ENCODE measurements at regions not wholly inside any gene's neighbourhood (a gene's known extent, or its start where the extent isn't known, plus 50 kb on each side); places are given as distances from the start of the nearest gene placed in this dataset.
A peak's percentile ranks its signal among the peaks of the same experiment; 100 is the strongest.

- H3K27me3 ChIP-seq (replicated peaks; ENCODE audit: control insufficient read depth, insufficient read depth, low read length) = no peaks in the 10 kb centered on the region
- DNase-seq (ENCODE audit: extremely low read depth, insufficient read length) = no peak
- TF ChIP-seq CTCF (IDR thresholded peaks at IDR 0.05; ENCODE audit: insufficient read depth, low read length, poor library complexity, severe bottlenecking) = no peak
- no peaks in the 10 kb centered on the region for H3K36me3 ChIP-seq (ENCODE audit: control insufficient read depth, insufficient read depth, low read length)
- H3K4me3 ChIP-seq (replicated peaks; ENCODE audit: low read depth, low read length) = no peak overlapping the region
These were observed 162.6 kb upstream of the PLEKHG7 start for GRCh38 chr12:92539976-92540781.

- no peaks in the 10 kb centered on the region for H3K27me3 ChIP-seq (replicated peaks; ENCODE audit: control insufficient read depth, insufficient read depth, low read length)
- TF ChIP-seq CTCF (IDR thresholded peaks at IDR 0.05; ENCODE audit: insufficient read depth, low read length, poor library complexity, severe bottlenecking) = no peak
- H3K36me3 ChIP-seq (ENCODE audit: control insufficient read depth, insufficient read depth, low read length) = no peaks in the 10 kb centered on the region
- no peak overlapping the region for H3K4me3 ChIP-seq (replicated peaks; ENCODE audit: low read depth, low read length)
- peak; percentile 72 for DNase-seq (ENCODE audit: extremely low read depth, insufficient read length)
These were observed 163.6 kb upstream of the PLEKHG7 start for GRCh38 chr12:92539110-92539749.

GRCh38 chr12:92537290-92537960, 165.4 kb upstream of the PLEKHG7 start:
- H3K36me3 ChIP-seq (ENCODE audit: control insufficient read depth, insufficient read depth, low read length) = no peaks in the 10 kb centered on the region
- H3K4me3 ChIP-seq (replicated peaks; ENCODE audit: low read depth, low read length) = no peak overlapping the region
- no peak for TF ChIP-seq CTCF (IDR thresholded peaks at IDR 0.05; ENCODE audit: insufficient read depth, low read length, poor library complexity, severe bottlenecking)
- no peak for DNase-seq (ENCODE audit: extremely low read depth, insufficient read length)
- no peaks in the 10 kb centered on the region for H3K27me3 ChIP-seq (replicated peaks; ENCODE audit: control insufficient read depth, insufficient read depth, low read length)

- DNase-seq (ENCODE audit: extremely low read depth, insufficient read length) = no peak
- no peak for TF ChIP-seq CTCF (IDR thresholded peaks at IDR 0.05; ENCODE audit: insufficient read depth, low read length, poor library complexity, severe bottlenecking)
- Histone ChIP-seq H3K27me3 (replicated peaks; ENCODE audit: control insufficient read depth, insufficient read depth, low read length) (no peaks in the 10 kb centered on the region), H3K36me3 (ENCODE audit: control insufficient read depth, insufficient read depth, low read length) (no peaks in the 10 kb centered on the region), H3K4me3 (replicated peaks; ENCODE audit: low read depth, low read length) (no peak overlapping the region)
These were observed 166.8 kb upstream of the PLEKHG7 start for GRCh38 chr12:92535961-92536360.

GRCh38 chr12:92533280-92533890, 169.4 kb upstream of the PLEKHG7 start:
- Histone ChIP-seq H3K27me3 (replicated peaks; ENCODE audit: control insufficient read depth, insufficient read depth, low read length) (no peaks in the 10 kb centered on the region), H3K4me3 (replicated peaks; ENCODE audit: low read depth, low read length) (no peak overlapping the region), H3K36me3 (ENCODE audit: control insufficient read depth, insufficient read depth, low read length) (no peaks in the 10 kb centered on the region)
- no peak for TF ChIP-seq CTCF (IDR thresholded peaks at IDR 0.05; ENCODE audit: insufficient read depth, low read length, poor library complexity, severe bottlenecking)
- DNase-seq (ENCODE audit: extremely low read depth, insufficient read length) = no peak

Data from GM06990 (cell line).